Erythroblast (primary cell): ENCODE measurements at regions not wholly inside any gene's neighbourhood (a gene's known extent, or its start where the extent isn't known, plus 50 kb on each side); places are given as distances from the start of the nearest gene placed in this dataset.

Experiments used
- DNase-seq, 2 experiments: peaks; one replicate each; lab custom pipeline; 2025; lab: John Stamatoyannopoulos, UW
- GATA1 ChIP-seq: IDR thresholded peaks from 2 replicates; pipeline ENCODE4 v1.6.1; 2011; ENCODE audit warnings: low read depth, mild to moderate bottlenecking, control low read depth, low read length, moderate library complexity
- POLR2A ChIP-seq: IDR thresholded peaks from 2 replicates; pipeline ENCODE4 v1.6.1; 2011; ENCODE audit warnings: mild to moderate bottlenecking, low read length

GRCh38 chr12:100675432-100675831 lies 101.9 kb downstream of the GAS2L3 start:
- DNase-seq: peak in 1 of 2 experiments; percentile 1
- no peak for TF ChIP-seq POLR2A
- no peak for TF ChIP-seq GATA1

GRCh38 chr12:100681074-100681473 lies 107.6 kb downstream of the GAS2L3 start:
- no peak for DNase-seq
- no peak for TF ChIP-seq POLR2A
- TF ChIP-seq GATA1: no peak

GRCh38 chr12:100682178-100682577 lies 108.7 kb downstream of the GAS2L3 start:
- no peak for DNase-seq

GRCh38 chr12:100687686-100688085 lies 106.9 kb upstream of the ANO4 start:
- no peak for DNase-seq
- TF ChIP-seq GATA1 (no peak), POLR2A (no peak)

More at GRCh38 chr12:100682178-100682577, 108.7 kb downstream of the GAS2L3 start:
- TF ChIP-seq POLR2A: no peak
- no peak for TF ChIP-seq GATA1

- TF ChIP-seq GATA1 (no peak), POLR2A (no peak)
Observed at GRCh38 chr12:100688451-100688864, 106.1 kb upstream of the ANO4 start.

GRCh38 chr12:100692502-100692901 lies 102.1 kb upstream of the ANO4 start:
- no peak for DNase-seq
- TF ChIP-seq GATA1 (no peak), POLR2A (no peak)

More at GRCh38 chr12:100688451-100688864, 106.1 kb upstream of the ANO4 start:
- DNase-seq: no peak

GRCh38 chr12:100698518-100698917 lies 96.1 kb upstream of the ANO4 start:
- no peak for DNase-seq
- TF ChIP-seq GATA1: no peak
- no peak for TF ChIP-seq POLR2A

- DNase-seq: no peak
- TF ChIP-seq GATA1: no peak
- TF ChIP-seq POLR2A: no peak
Observed at GRCh38 chr12:100699209-100699608, 95.4 kb upstream of the ANO4 start.

GRCh38 chr12:100703337-100703736 lies 91.2 kb upstream of the ANO4 start:
- TF ChIP-seq POLR2A: no peak
- DNase-seq: no peak

GRCh38 chr12:100703868-100704267 lies 90.7 kb upstream of the ANO4 start:
- TF ChIP-seq POLR2A (no peak), GATA1 (no peak)
- no peak for DNase-seq

GRCh38 chr12:100706033-100706432 lies 88.5 kb upstream of the ANO4 start:
- TF ChIP-seq GATA1 (no peak), POLR2A (no peak)
- no peak for DNase-seq

GRCh38 chr12:100708591-100708990 lies 86.0 kb upstream of the ANO4 start:
- no peak for DNase-seq
- TF ChIP-seq POLR2A (no peak), GATA1 (no peak)

GRCh38 chr12:100715976-100716944 lies 78.3 kb upstream of the ANO4 start:
- no peak for DNase-seq
- no peak for TF ChIP-seq POLR2A
- no peak for TF ChIP-seq GATA1

- TF ChIP-seq POLR2A: no peak
- no peak for TF ChIP-seq GATA1
- DNase-seq: peak in 1 of 2 experiments; percentile 8
Observed at GRCh38 chr12:100716945-100717732, 77.4 kb upstream of the ANO4 start.
